Stimulated activated naive B cell treated with anti-CD40 and anti-IgM and Interleukin-4, amounts not matched to agents 10 μg/mL and 1 μg/mL and 100 μg/mL, for 72 hours (primary cell): ENCODE measurements at regions not wholly inside any gene's neighbourhood (a gene's known extent, or its start where the extent isn't known, plus 50 kb on each side); places are given as distances from the start of the nearest gene placed in this dataset.

Experiments
- ATAC-seq, 2 donors: fragments of 150-1000 bp; cut with Tn5 transposase; replicated peaks; 2 replicates each; pipeline ENCODE4 v1.10.0; 2021; ENCODE audit warnings: moderate library complexity in 1 of 2
- DNase-seq: peaks from one replicate; pipeline ENCODE4 v3.0.0; 2021
- H3K27ac Mint-ChIP-seq: one replicate; pipeline ENCODE4 v1.8.0; 2022; ENCODE audit warnings: mild to moderate bottlenecking, mixed read lengths
- H3K27me3 Mint-ChIP-seq, 2 donors: one replicate each; pipeline ENCODE4 v1.8.0; 2022; ENCODE audit warnings: mixed read lengths in 2 of 2
- H3K36me3 Mint-ChIP-seq, 2 donors: one replicate each; pipeline ENCODE4 v1.8.0; 2022; ENCODE audit warnings: mixed read lengths in 2 of 2, mild to moderate bottlenecking in 1 of 2
- H3K4me1 Mint-ChIP-seq, 2 donors: one replicate each; pipeline ENCODE4 v1.8.0; 2022; ENCODE audit warnings: mixed read lengths in 2 of 2, mild to moderate bottlenecking in 1 of 2
- H3K4me3 Mint-ChIP-seq, 2 donors: one replicate each; pipeline ENCODE4 v1.8.0; 2022; ENCODE audit warnings: mild to moderate bottlenecking in 2 of 2, mixed read lengths in 2 of 2, moderate library complexity in 1 of 2
- H3K9me3 Mint-ChIP-seq, 2 donors: one replicate each; pipeline ENCODE4 v1.8.0; 2022; ENCODE audit warnings: mixed read lengths in 2 of 2, mild to moderate bottlenecking in 1 of 2

GRCh38 chr2:217277646-217278398 is 418.0 kb upstream of the TNP1 start:
- ATAC-seq, result no peak
- peaks cover 0 to 2% of the 10 kb centered on the region in 2 donors for H3K9me3 Mint-ChIP-seq
- no peak for DNase-seq
- peaks cover 28 to 58% of the 10 kb centered on the region in 2 donors for H3K27me3 Mint-ChIP-seq
- no peaks in the 10 kb centered on the region for H3K4me1 Mint-ChIP-seq
- no peak overlapping the region for H3K4me3 Mint-ChIP-seq
- no peak overlapping the region for H3K27ac Mint-ChIP-seq
- no peaks in the 10 kb centered on the region for H3K36me3 Mint-ChIP-seq

- ATAC-seq, result no peak
- DNase-seq, result no peak
- H3K27me3 Mint-ChIP-seq, result peaks cover 38 to 72% of the 10 kb centered on the region in 2 donors
- peaks cover 0 to 2% of the 10 kb centered on the region in 2 donors for H3K9me3 Mint-ChIP-seq
- no peaks in the 10 kb centered on the region for H3K36me3 Mint-ChIP-seq
- H3K4me3 Mint-ChIP-seq, result no peak overlapping the region
- H3K4me1 Mint-ChIP-seq, result no peaks in the 10 kb centered on the region
- no peak overlapping the region for H3K27ac Mint-ChIP-seq
These were observed 416.6 kb upstream of the TNP1 start for GRCh38 chr2:217276433-217276832.

GRCh38 chr2:217275091-217275490 is 415.2 kb upstream of the TNP1 start:
- Mint-ChIP-seq H3K4me3 (no peak overlapping the region), H3K4me1 (no peaks in the 10 kb centered on the region), H3K27me3 (peaks cover 46 to 76% of the 10 kb centered on the region in 2 donors), H3K9me3 (peaks cover 0 to 2% of the 10 kb centered on the region in 2 donors), H3K27ac (no peak overlapping the region), H3K36me3 (no peaks in the 10 kb centered on the region)
- no peak for DNase-seq
- ATAC-seq, result no peak

- Mint-ChIP-seq H3K27ac (no peak overlapping the region), H3K4me3 (no peak overlapping the region), H3K9me3 (peaks cover 0 to 2% of the 10 kb centered on the region in 2 donors), H3K36me3 (no peaks in the 10 kb centered on the region), H3K27me3 (peaks cover 51 to 81% of the 10 kb centered on the region in 2 donors), H3K4me1 (no peaks in the 10 kb centered on the region)
- DNase-seq (no peak), ATAC-seq (no peak)
These were observed 414.7 kb upstream of the TNP1 start for GRCh38 chr2:217274578-217274977.

- DNase-seq (no peak), ATAC-seq (no peak)
- peaks cover 53 to 84% of the 10 kb centered on the region in 2 donors for H3K27me3 Mint-ChIP-seq
- no peak overlapping the region for H3K27ac Mint-ChIP-seq
- no peaks in the 10 kb centered on the region for H3K4me1 Mint-ChIP-seq
- H3K4me3 Mint-ChIP-seq, result no peak overlapping the region
- H3K9me3 Mint-ChIP-seq, result peaks cover 0 to 2% of the 10 kb centered on the region in 2 donors
- H3K36me3 Mint-ChIP-seq, result no peaks in the 10 kb centered on the region
These were observed 414.0 kb upstream of the TNP1 start for GRCh38 chr2:217273851-217274250.

GRCh38 chr2:217273162-217273561 is 413.3 kb upstream of the TNP1 start:
- Mint-ChIP-seq H3K36me3 (no peaks in the 10 kb centered on the region), H3K4me1 (no peaks in the 10 kb centered on the region), H3K4me3 (no peak overlapping the region), H3K27ac (no peak overlapping the region), H3K9me3 (peaks cover 0 to 2% of the 10 kb centered on the region in 2 donors), H3K27me3 (peaks cover 53 to 83% of the 10 kb centered on the region in 2 donors)
- DNase-seq (no peak), ATAC-seq (no peak)

GRCh38 chr2:217271813-217272212 is 411.9 kb upstream of the TNP1 start:
- no peak overlapping the region for H3K27ac Mint-ChIP-seq
- H3K4me3 Mint-ChIP-seq, result no peak overlapping the region
- DNase-seq (no peak), ATAC-seq (no peak)
- no peaks in the 10 kb centered on the region for H3K36me3 Mint-ChIP-seq
- H3K9me3 Mint-ChIP-seq, result peaks cover 3 to 7% of the 10 kb centered on the region in 2 donors
- no peaks in the 10 kb centered on the region for H3K4me1 Mint-ChIP-seq
- peaks cover 50 to 72% of the 10 kb centered on the region in 2 donors for H3K27me3 Mint-ChIP-seq

- H3K27ac Mint-ChIP-seq, result no peak overlapping the region
- H3K4me3 Mint-ChIP-seq, result no peak overlapping the region
- H3K9me3 Mint-ChIP-seq, result peaks cover 3 to 9% of the 10 kb centered on the region in 2 donors
- no peak for ATAC-seq
- peaks cover 47 to 66% of the 10 kb centered on the region in 2 donors for H3K27me3 Mint-ChIP-seq
- DNase-seq, result no peak
- H3K4me1 Mint-ChIP-seq, result no peaks in the 10 kb centered on the region
- no peaks in the 10 kb centered on the region for H3K36me3 Mint-ChIP-seq
These were observed 410.7 kb upstream of the TNP1 start for GRCh38 chr2:217270485-217271121.

- no peaks in the 10 kb centered on the region for H3K36me3 Mint-ChIP-seq
- DNase-seq, result no peak
- no peak overlapping the region for H3K27ac Mint-ChIP-seq
- peaks cover 3 to 9% of the 10 kb centered on the region in 2 donors for H3K9me3 Mint-ChIP-seq
- ATAC-seq, result no peak
- no peaks in the 10 kb centered on the region for H3K4me1 Mint-ChIP-seq
- no peak overlapping the region for H3K4me3 Mint-ChIP-seq
- H3K27me3 Mint-ChIP-seq, result peaks cover 47 to 63% of the 10 kb centered on the region in 2 donors
These were observed 410.0 kb upstream of the TNP1 start for GRCh38 chr2:217269701-217270484.

- no peak overlapping the region for H3K4me3 Mint-ChIP-seq
- DNase-seq, result no peak
- ATAC-seq, result no peak
- no peak overlapping the region for H3K27ac Mint-ChIP-seq
- no peaks in the 10 kb centered on the region for H3K36me3 Mint-ChIP-seq
- H3K4me1 Mint-ChIP-seq, result no peaks in the 10 kb centered on the region
- peaks cover 42 to 56% of the 10 kb centered on the region in 2 donors for H3K27me3 Mint-ChIP-seq
- H3K9me3 Mint-ChIP-seq, result peaks cover 3 to 6% of the 10 kb centered on the region in 2 donors
These were observed 409.1 kb upstream of the TNP1 start for GRCh38 chr2:217268978-217269377.

GRCh38 chr2:217267758-217268157 is 407.9 kb upstream of the TNP1 start:
- Mint-ChIP-seq H3K27ac (no peak overlapping the region), H3K27me3 (peaks cover 42 to 59% of the 10 kb centered on the region in 2 donors), H3K9me3 (peaks cover 3 to 6% of the 10 kb centered on the region in 2 donors), H3K4me3 (no peak overlapping the region), H3K36me3 (no peaks in the 10 kb centered on the region), H3K4me1 (no peaks in the 10 kb centered on the region)
- ATAC-seq (no peak), DNase-seq (no peak)

GRCh38 chr2:217263756-217264155 is 403.9 kb upstream of the TNP1 start:
- no peak for ATAC-seq
- peaks cover 19 to 35% of the 10 kb centered on the region in 2 donors for H3K27me3 Mint-ChIP-seq

GRCh38 chr2:217262911-217263310 is 403.0 kb upstream of the TNP1 start:
- Mint-ChIP-seq H3K36me3 (no peaks in the 10 kb centered on the region), H3K4me1 (no peaks in the 10 kb centered on the region), H3K4me3 (no peak overlapping the region), H3K9me3 (peaks cover 1 to 7% of the 10 kb centered on the region in 2 donors), H3K27me3 (peaks cover 22 to 37% of the 10 kb centered on the region in 2 donors), H3K27ac (no peak overlapping the region)
- ATAC-seq (no peak), DNase-seq (no peak)

More at GRCh38 chr2:217263756-217264155, 403.9 kb upstream of the TNP1 start:
- no peak for DNase-seq
- Mint-ChIP-seq H3K4me3 (no peak overlapping the region), H3K36me3 (no peaks in the 10 kb centered on the region), H3K9me3 (peaks cover 3 to 8% of the 10 kb centered on the region in 2 donors), H3K4me1 (no peaks in the 10 kb centered on the region), H3K27ac (no peak overlapping the region)

- Mint-ChIP-seq H3K9me3 (peaks cover 0 to 4% of the 10 kb centered on the region in 2 donors), H3K4me1 (no peaks in the 10 kb centered on the region), H3K36me3 (no peaks in the 10 kb centered on the region), H3K27ac (no peak overlapping the region), H3K4me3 (no peak overlapping the region), H3K27me3 (peaks cover 19 to 37% of the 10 kb centered on the region in 2 donors)
- DNase-seq (no peak), ATAC-seq (no peak)
These were observed 401.6 kb upstream of the TNP1 start for GRCh38 chr2:217261452-217261851.
